ENCODE measurements at regions not wholly inside any gene's neighbourhood (a gene's known extent, or its start where the extent isn't known, plus 50 kb on each side); places are given as distances from the start of the nearest gene placed in this dataset.

GRCh38 chr1:4379451-4380175 is 274.8 kb upstream of the AJAP1 start:
- TF ChIP-seq CTCF (conservative IDR thresholded peaks at IDR 0.05; ENCODE audit: low read depth, low read length): no peak
- no peak for TF ChIP-seq POLR2A (IDR thresholded peaks at IDR 0.05; ENCODE audit: low read depth, low read length)
- no peak for TF ChIP-seq MAFK (IDR thresholded peaks at IDR 0.05; ENCODE audit: low read depth, low read length)
- no peak for TF ChIP-seq MAZ (IDR thresholded peaks at IDR 0.05; ENCODE audit: borderline replicate concordance, low read depth, low read length)
